ENCODE measurements at regions not wholly inside any gene's neighbourhood (a gene's known extent, or its start where the extent isn't known, plus 50 kb on each side); places are given as distances from the start of the nearest gene placed in this dataset.

GRCh38 chr1:81619156-81619555, 181.6 kb upstream of the ADGRL2 start:
- H3K4me1 Mint-ChIP-seq, result peaks cover 2% of the 10 kb centered on the region
- Histone ChIP-seq H4K20me1 (ENCODE audit: insufficient read depth, low read length) (no peaks in the 10 kb centered on the region), H3K4me3 (replicated peaks in 1 of 3; ENCODE audit: low read depth in 2 of 3, low read length in 3 of 3) (no peak overlapping the region), H3K9ac (ENCODE audit: insufficient read depth, low read length, poor library complexity, severe bottlenecking) (no peak overlapping the region), H3K4me2 (replicated peaks; ENCODE audit: extremely low read depth, low read length, poor library complexity, severe bottlenecking) (no peak overlapping the region), H2AFZ (ENCODE audit: insufficient read depth, low read depth, low read length, poor library complexity, severe bottlenecking) (no peak overlapping the region), H3K36me3 (replicated peaks in 1 of 2; ENCODE audit: control insufficient read depth in 1 of 2, insufficient read depth in 2 of 2, low read length in 2 of 2) (no peaks in the 10 kb centered on the region), H3K9me3 (replicated peaks in 1 of 2; ENCODE audit: control insufficient read depth in 1 of 2, insufficient read depth in 1 of 2, low read length in 2 of 2) (peaks cover 18 to 27% of the 10 kb centered on the region in 2 donors), H3K79me2 (ENCODE audit: insufficient read depth, low read length) (no peaks in the 10 kb centered on the region), H3K27me3 (ENCODE audit: control insufficient read depth in 2 of 2, insufficient read depth in 2 of 2, low read length in 2 of 2) (no peaks in the 10 kb centered on the region), H3K27ac (ENCODE audit: low read depth in 1 of 2, low read length in 2 of 2) (no peak overlapping the region), H3K4me1 (ENCODE audit: control insufficient read depth in 1 of 2, insufficient read depth in 2 of 2, low read length in 2 of 2) (no peaks in the 10 kb centered on the region)
- DNase-seq, result no peak
- no peaks in the 10 kb centered on the region for H3K27me3 Mint-ChIP-seq (ENCODE audit: low read depth in 3 of 3)
- WGBS (ENCODE audit: insufficient coverage), result 94% methylated on average over 2 of the region's 3 CpGs
- no peak overlapping the region for H3K4me3 Mint-ChIP-seq
- peaks cover 9 to 30% (median 18%) of the 10 kb centered on the region in 7 donors for H3K9me3 Mint-ChIP-seq
- intact Hi-C loops (cut with micrococcal nuclease), result no loop called here
- H3K36me3 Mint-ChIP-seq, result no peaks in the 10 kb centered on the region
- TF ChIP-seq CTCF (IDR thresholded peaks at IDR 0.05), result no peak
- H3K27ac Mint-ChIP-seq, result no peak overlapping the region

GRCh38 chr1:81618376-81618775, 182.4 kb upstream of the ADGRL2 start:
- H3K36me3 Mint-ChIP-seq, result no peaks in the 10 kb centered on the region
- no peak overlapping the region for H3K4me2 ChIP-seq (replicated peaks; ENCODE audit: extremely low read depth, low read length, poor library complexity, severe bottlenecking)
- no peak overlapping the region for H3K4me3 ChIP-seq (replicated peaks in 1 of 3; ENCODE audit: low read depth in 2 of 3, low read length in 3 of 3)
- H3K27me3 ChIP-seq (ENCODE audit: control insufficient read depth in 2 of 2, insufficient read depth in 2 of 2, low read length in 2 of 2), result no peaks in the 10 kb centered on the region
- H3K4me3 Mint-ChIP-seq, result no peak overlapping the region
- DNase-seq, result no peak
- H4K20me1 ChIP-seq (ENCODE audit: insufficient read depth, low read length), result no peaks in the 10 kb centered on the region
- H3K79me2 ChIP-seq (ENCODE audit: insufficient read depth, low read length), result no peaks in the 10 kb centered on the region
- H3K4me1 Mint-ChIP-seq, result peaks cover 2% of the 10 kb centered on the region
- no peaks in the 10 kb centered on the region for H3K4me1 ChIP-seq (ENCODE audit: control insufficient read depth in 1 of 2, insufficient read depth in 2 of 2, low read length in 2 of 2)
- no peak overlapping the region for H3K27ac ChIP-seq (ENCODE audit: low read depth in 1 of 2, low read length in 2 of 2)
- no peak overlapping the region for H3K27ac Mint-ChIP-seq
- no peaks in the 10 kb centered on the region for H3K36me3 ChIP-seq (replicated peaks in 1 of 2; ENCODE audit: control insufficient read depth in 1 of 2, insufficient read depth in 2 of 2, low read length in 2 of 2)
- H3K9me3 Mint-ChIP-seq, result peaks cover 10 to 25% (median 18%) of the 10 kb centered on the region in 7 donors
- H3K27me3 Mint-ChIP-seq (ENCODE audit: low read depth in 3 of 3), result no peaks in the 10 kb centered on the region
- peaks cover 18 to 20% of the 10 kb centered on the region in 2 donors for H3K9me3 ChIP-seq (replicated peaks in 1 of 2; ENCODE audit: control insufficient read depth in 1 of 2, insufficient read depth in 1 of 2, low read length in 2 of 2)
- intact Hi-C loops (cut with micrococcal nuclease), result no loop called here
- no peak overlapping the region for H2AFZ ChIP-seq (ENCODE audit: insufficient read depth, low read depth, low read length, poor library complexity, severe bottlenecking)
- TF ChIP-seq CTCF (IDR thresholded peaks at IDR 0.05), result no peak
- no peak overlapping the region for H3K9ac ChIP-seq (ENCODE audit: insufficient read depth, low read length, poor library complexity, severe bottlenecking)
